Astrocyte of the spinal cord (primary cell): ENCODE measurements at regions not wholly inside any gene's neighbourhood (a gene's known extent, or its start where the extent isn't known, plus 50 kb on each side); places are given as distances from the start of the nearest gene placed in this dataset.

Source experiments
- DNase-seq: peaks from one replicate; pipeline ENCODE4 v3.0.0; 2011; ENCODE audit warnings: low read depth, low spot score
- H3K4me3 ChIP-seq: 2 replicates; pipeline ENCODE4 v1.5.1; 2011; ENCODE audit warnings: low read depth, mild to moderate bottlenecking, low read length, moderate library complexity
- CTCF ChIP-seq: IDR thresholded peaks from 2 replicates; pipeline ENCODE4 v1.5.1; 2012; ENCODE audit warnings: low read depth, mild to moderate bottlenecking, low read length, inconsistent platforms
- in situ Hi-C: cut with HindIII; loops from 2 replicates; pipeline ENCODE4 v1.10.0; 2017; ENCODE audit warnings: low sequenced_read_pairs

- TF ChIP-seq CTCF: no peak
- H3K4me3 ChIP-seq: no peak overlapping the region
- DNase-seq: no peak
These were observed 2287.0 kb downstream of the TP53TG3F start for GRCh38 chr16:35746281-35746962.

GRCh38 chr16:35746963-35747657 is 2287.7 kb downstream of the TP53TG3F start:
- no peak overlapping the region for H3K4me3 ChIP-seq
- in situ Hi-C loops: no loop called here
- TF ChIP-seq CTCF: no peak
- DNase-seq: no peak

More at GRCh38 chr16:35746281-35746962, 2287.0 kb downstream of the TP53TG3F start:
- in situ Hi-C loops: no loop called here

- DNase-seq: no peak
- H3K4me3 ChIP-seq: no peak overlapping the region
- in situ Hi-C loops: no loop called here
- no peak for TF ChIP-seq CTCF
These were observed 2288.4 kb downstream of the TP53TG3F start for GRCh38 chr16:35747658-35748455.

GRCh38 chr16:35748621-35749252 is 2289.3 kb downstream of the TP53TG3F start:
- no peak for DNase-seq
- no peak for TF ChIP-seq CTCF
- H3K4me3 ChIP-seq: no peak overlapping the region
- in situ Hi-C loops: no loop called here

- no peak for TF ChIP-seq CTCF
- no peak overlapping the region for H3K4me3 ChIP-seq
- in situ Hi-C loops: no loop called here
- DNase-seq: no peak
These were observed 2290.1 kb downstream of the TP53TG3F start for GRCh38 chr16:35749253-35750141.
